NB4 (cell line): ENCODE measurements at regions not wholly inside any gene's neighbourhood (a gene's known extent, or its start where the extent isn't known, plus 50 kb on each side); places are given as distances from the start of the nearest gene placed in this dataset.

Experiments used
- POLR2A ChIP-seq: IDR thresholded peaks from 2 replicates; pipeline ENCODE4 v1.6.1; 2011; ENCODE audit warnings: mild to moderate bottlenecking; ENCODE audit not compliant: insufficient read length; ENCODE audit errors: extremely low read depth
- TF ChIP-seq, protein P1 (sequence below): IDR thresholded peaks from one replicate; pipeline ENCODE4 v1.5.1; 2012; ENCODE audit warnings: low read depth, low read length

- TF ChIP-seq, protein P1, sequence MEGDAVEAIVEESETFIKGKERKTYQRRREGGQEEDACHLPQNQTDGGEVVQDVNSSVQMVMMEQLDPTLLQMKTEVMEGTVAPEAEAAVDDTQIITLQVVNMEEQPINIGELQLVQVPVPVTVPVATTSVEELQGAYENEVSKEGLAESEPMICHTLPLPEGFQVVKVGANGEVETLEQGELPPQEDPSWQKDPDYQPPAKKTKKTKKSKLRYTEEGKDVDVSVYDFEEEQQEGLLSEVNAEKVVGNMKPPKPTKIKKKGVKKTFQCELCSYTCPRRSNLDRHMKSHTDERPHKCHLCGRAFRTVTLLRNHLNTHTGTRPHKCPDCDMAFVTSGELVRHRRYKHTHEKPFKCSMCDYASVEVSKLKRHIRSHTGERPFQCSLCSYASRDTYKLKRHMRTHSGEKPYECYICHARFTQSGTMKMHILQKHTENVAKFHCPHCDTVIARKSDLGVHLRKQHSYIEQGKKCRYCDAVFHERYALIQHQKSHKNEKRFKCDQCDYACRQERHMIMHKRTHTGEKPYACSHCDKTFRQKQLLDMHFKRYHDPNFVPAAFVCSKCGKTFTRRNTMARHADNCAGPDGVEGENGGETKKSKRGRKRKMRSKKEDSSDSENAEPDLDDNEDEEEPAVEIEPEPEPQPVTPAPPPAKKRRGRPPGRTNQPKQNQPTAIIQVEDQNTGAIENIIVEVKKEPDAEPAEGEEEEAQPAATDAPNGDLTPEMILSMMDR, result no peak
- TF ChIP-seq POLR2A, result no peak
These were observed 90.2 kb upstream of the CACUL1 start for GRCh38 chr10:118844731-118845521.
